ENCODE measurements at regions not wholly inside any gene's neighbourhood (a gene's known extent, or its start where the extent isn't known, plus 50 kb on each side); places are given as distances from the start of the nearest gene placed in this dataset.

- intact Hi-C loops (cut with DNase I): no loop called here
- Histone ChIP-seq H3K27me3 (no peaks in the 10 kb centered on the region), H3K9me3 (no peaks in the 10 kb centered on the region), H3K4me3 (no peak overlapping the region), H3K36me3 (no peaks in the 10 kb centered on the region), H3K27ac (no peak overlapping the region), H3K4me1 (peaks cover 0 to 12% (median 3%) of the 10 kb centered on the region in 4 donors)
- 77 to 92% methylated on average over 3 of the region's 3 CpGs for WGBS, 2 donors
- DNase-seq: no peak
- TF ChIP-seq POLR2A (IDR thresholded peaks at IDR 0.05) (no peak), EP300 (IDR thresholded peaks at IDR 0.05) (no peak), CTCF (IDR thresholded peaks at IDR 0.05) (no peak), POLR2AphosphoS5 (IDR thresholded peaks at IDR 0.05) (no peak)
Observed at GRCh38 chr14:61122862-61123261, 141.8 kb downstream of the SLC38A6 start.

DNA sequence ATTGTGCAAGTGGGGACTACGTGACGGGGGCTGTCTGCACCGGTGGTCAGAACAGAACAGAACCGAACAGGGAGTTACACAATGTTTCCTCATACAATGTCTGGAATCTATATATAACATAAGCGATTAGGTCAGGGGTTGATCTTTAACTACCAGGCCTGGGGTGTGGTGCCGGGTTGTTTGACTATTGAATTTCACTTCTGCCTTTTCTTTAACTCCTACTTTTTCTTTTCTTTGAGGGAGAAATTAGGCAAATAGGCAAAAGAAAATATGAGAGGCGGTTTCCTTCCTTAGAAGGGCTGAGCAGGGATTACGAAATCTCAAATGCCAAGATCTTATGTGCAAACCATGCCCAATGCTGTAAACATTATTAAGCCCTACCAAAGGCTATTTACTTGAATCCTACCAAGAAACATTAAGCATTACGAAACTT lies 140.3 kb downstream of the SLC38A6 start:
- no peak for DNase-seq
- Histone ChIP-seq H3K4me3 (no peak overlapping the region), H3K27ac (no peak overlapping the region), H3K4me1 (peaks cover 0 to 8% (median 3%) of the 10 kb centered on the region in 4 donors), H3K36me3 (no peaks in the 10 kb centered on the region), H3K27me3 (no peaks in the 10 kb centered on the region), H3K9me3 (no peaks in the 10 kb centered on the region)
- intact Hi-C loops (cut with DNase I): no loop called here
- TF ChIP-seq POLR2A (IDR thresholded peaks at IDR 0.05): no peak
- TF ChIP-seq POLR2AphosphoS5 (IDR thresholded peaks at IDR 0.05): no peak
- no peak for TF ChIP-seq CTCF (IDR thresholded peaks at IDR 0.05)
- no peak for TF ChIP-seq EP300 (IDR thresholded peaks at IDR 0.05)
- WGBS, 2 donors: 61 to 81% methylated on average over 9 of the region's 9 CpGs

DNA sequence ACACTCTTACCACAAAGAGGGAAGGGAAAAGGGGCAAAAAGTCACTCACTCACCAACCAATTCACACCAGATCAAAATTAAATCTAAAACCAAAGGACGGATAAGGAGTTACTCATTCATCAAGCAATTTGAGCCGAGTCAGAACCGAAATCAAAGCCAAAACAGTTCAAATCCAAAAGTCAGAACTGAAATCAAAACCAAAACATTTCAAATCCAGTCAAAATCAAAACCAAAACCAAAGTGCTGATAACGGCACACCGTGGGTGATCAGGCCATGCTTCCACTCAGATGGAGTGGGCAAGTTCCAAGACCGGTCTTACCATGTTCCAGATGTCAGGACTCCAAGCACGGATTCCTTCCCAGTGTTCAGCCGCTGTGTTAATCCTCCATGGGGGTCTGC lies 139.5 kb downstream of the SLC38A6 start:
- 77 to 79% methylated on average over 8 of the region's 8 CpGs for WGBS, 2 donors
- no peak overlapping the region for H3K27ac ChIP-seq
- H3K36me3 ChIP-seq: no peaks in the 10 kb centered on the region
- intact Hi-C loops (cut with DNase I): no loop called here
- no peak overlapping the region for H3K4me3 ChIP-seq
- H3K9me3 ChIP-seq: no peaks in the 10 kb centered on the region
- peaks cover 0 to under 1% (median under 1%) of the 10 kb centered on the region in 4 donors for H3K4me1 ChIP-seq
- TF ChIP-seq EP300 (IDR thresholded peaks at IDR 0.05) (no peak), POLR2A (IDR thresholded peaks at IDR 0.05) (no peak), CTCF (IDR thresholded peaks at IDR 0.05) (no peak), POLR2AphosphoS5 (IDR thresholded peaks at IDR 0.05) (no peak)
- no peak for DNase-seq
- H3K27me3 ChIP-seq: no peaks in the 10 kb centered on the region

GRCh38 chr14:61119006-61119405 lies 138.0 kb downstream of the SLC38A6 start:
- intact Hi-C loops (cut with DNase I): no loop called here
- no peaks in the 10 kb centered on the region for H3K27me3 ChIP-seq
- no peak for DNase-seq
- no peak for TF ChIP-seq CTCF (IDR thresholded peaks at IDR 0.05)
- no peak for TF ChIP-seq POLR2A (IDR thresholded peaks at IDR 0.05)
- no peak for TF ChIP-seq POLR2AphosphoS5 (IDR thresholded peaks at IDR 0.05)
- no peak for TF ChIP-seq EP300 (IDR thresholded peaks at IDR 0.05)
- H3K9me3 ChIP-seq: peaks cover 0 to 6% (median 4%) of the 10 kb centered on the region in 4 donors
- no peaks in the 10 kb centered on the region for H3K36me3 ChIP-seq
- H3K4me1 ChIP-seq: no peaks in the 10 kb centered on the region
- 42 to 59% methylated on average over 1 of the region's 1 CpG for WGBS, 2 donors
- H3K4me3 ChIP-seq: no peak overlapping the region
- no peak overlapping the region for H3K27ac ChIP-seq

DNA sequence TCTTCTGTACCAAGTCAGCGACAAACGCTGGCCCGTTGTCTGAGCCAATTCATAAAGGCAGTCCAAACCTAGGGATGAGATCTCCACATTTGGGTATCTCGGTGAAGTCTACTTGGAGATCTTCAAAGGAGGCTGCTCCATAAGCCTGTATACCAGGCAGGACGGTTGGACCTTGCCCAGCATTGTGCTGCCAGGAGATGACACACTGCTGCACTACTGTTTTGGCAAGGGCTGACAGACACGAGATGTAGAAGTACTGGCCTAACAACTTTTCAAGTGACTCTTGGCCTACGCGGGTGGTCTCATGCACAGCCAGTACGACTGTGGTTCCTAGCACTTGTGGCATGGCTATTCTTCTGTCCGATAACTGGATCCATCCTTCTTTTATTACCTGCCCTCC lies 135.3 kb downstream of the SLC38A6 start:
- no peak overlapping the region for H3K27ac ChIP-seq
- no peak for DNase-seq
- H3K36me3 ChIP-seq: no peaks in the 10 kb centered on the region
- intact Hi-C loops (cut with DNase I): no loop called here
- 91 to 93% methylated on average over 10 of the region's 10 CpGs for WGBS, 2 donors
- peaks cover 0 to 14% (median 1%) of the 10 kb centered on the region in 3 donors for H3K27me3 ChIP-seq
- peaks cover 0 to 8% (median 4%) of the 10 kb centered on the region in 4 donors for H3K9me3 ChIP-seq
- TF ChIP-seq POLR2A (IDR thresholded peaks at IDR 0.05): no peak
- no peak for TF ChIP-seq EP300 (IDR thresholded peaks at IDR 0.05)
- TF ChIP-seq CTCF (IDR thresholded peaks at IDR 0.05): no peak
- TF ChIP-seq POLR2AphosphoS5 (IDR thresholded peaks at IDR 0.05): no peak
- H3K4me1 ChIP-seq: no peaks in the 10 kb centered on the region
- no peak overlapping the region for H3K4me3 ChIP-seq

Measured in sigmoid colon (tissue), 6 donors.